Pancreas (tissue), 10 donors: ENCODE measurements at regions not wholly inside any gene's neighbourhood (a gene's known extent, or its start where the extent isn't known, plus 50 kb on each side); places are given as distances from the start of the nearest gene placed in this dataset.
"Not testable (repeated sequence)": the region's sequence is repeated elsewhere in the genome, so short reads cannot be mapped to it uniquely, and the experiment has no call there.

ENCODE experiments used
- ATAC-seq, 4 donors: fragments of 200-7000 bp; cut with Tn5 transposase; one replicate each; pipeline versions ENCODE4 v1.8.0 to v1.9.1; 2020; ENCODE audit warnings: mild to moderate bottlenecking in 4 of 4, moderate library complexity in 4 of 4
- DNase-seq, 6 donors: peaks; one replicate each; pipeline ENCODE4 v3.0.0-alpha.2; 2020
- FAIRE-seq: peaks from 2 replicates; lab custom pipeline; 2012; peaks lifted over from hg19 to GRCh38; lab: Jason Lieb, UNC
- H3K27ac ChIP-seq, 4 donors: fragments of 200-600 bp; sonication (generic); 1 replicate in 3 of 4; 2 replicates in 1 of 4; pipeline versions ENCODE4 v1.5.0 to v1.8.0; 2020
- H3K27me3 ChIP-seq, 4 donors: fragments of 200-600 bp; one replicate each; pipeline ENCODE4 v1.8.0; 2021
- H3K36me3 ChIP-seq, 3 donors: fragments of 200-600 bp; sonication (generic) in 1 of 3; one replicate each; pipeline versions ENCODE4 v1.5.0 to v1.8.0; 2020 to 2021
- H3K4me1 ChIP-seq, 3 donors: fragments of 200-600 bp; one replicate each; pipeline ENCODE4 v1.8.0; 2021
- H3K4me3 ChIP-seq, 4 donors: fragments of 200-600 bp; sonication (generic) in 2 of 4; one replicate each; pipeline versions ENCODE4 v1.5.0 to v1.8.0; 2020 to 2021
- H3K9me3 ChIP-seq, 4 donors: fragments of 200-600 bp; one replicate each; pipeline ENCODE4 v1.8.0; 2021
- WGBS, 2 donors: extraction: QIAGEN DNeasy Blood & Tissue Kit; methylation state at CpG; one replicate each; pipeline ENCODE4 v1.1.7; 2013; 5-methylcytosine and 5-hydroxymethylcytosine counted together
- intact Hi-C, 3 donors: fragments of 100-400 bp; cut with DNase I; formaldehyde crosslinking; loops; one replicate each; pipeline versions ENCODE4 v1.11.1 to v1.14.2; 2022
- TF ChIP-seq, protein P1 (sequence below), 4 donors: fragments of 200-600 bp; sonication (generic) in 3 of 4; IDR thresholded peaks; one replicate each; pipeline versions ENCODE4 v1.5.0 to v1.8.0; 2021; ENCODE audit warnings: antibody characterized with exemption in 4 of 4
- donor health status: healthy with polysubstance abuse.
- donor health status: DM: no; HTN: no; CAD: no; lungs with moderate emphysema.
- donor health status: DM: no; HTN: no; CAD: no.
- donor health status: control.
- donor health status: control.
- donor health status: Bipolar disorder and iron deficiency.
- donor health status: DM: yes; HTN: yes; CAD: no.
- donor health status: DM: no; HTN: no; CAD: no.
- donor health status: DM: no; HTN: no; CAD: no.
- donor health status: DM: yes; HTN: yes; CAD: no.

- TF ChIP-seq, protein P1, sequence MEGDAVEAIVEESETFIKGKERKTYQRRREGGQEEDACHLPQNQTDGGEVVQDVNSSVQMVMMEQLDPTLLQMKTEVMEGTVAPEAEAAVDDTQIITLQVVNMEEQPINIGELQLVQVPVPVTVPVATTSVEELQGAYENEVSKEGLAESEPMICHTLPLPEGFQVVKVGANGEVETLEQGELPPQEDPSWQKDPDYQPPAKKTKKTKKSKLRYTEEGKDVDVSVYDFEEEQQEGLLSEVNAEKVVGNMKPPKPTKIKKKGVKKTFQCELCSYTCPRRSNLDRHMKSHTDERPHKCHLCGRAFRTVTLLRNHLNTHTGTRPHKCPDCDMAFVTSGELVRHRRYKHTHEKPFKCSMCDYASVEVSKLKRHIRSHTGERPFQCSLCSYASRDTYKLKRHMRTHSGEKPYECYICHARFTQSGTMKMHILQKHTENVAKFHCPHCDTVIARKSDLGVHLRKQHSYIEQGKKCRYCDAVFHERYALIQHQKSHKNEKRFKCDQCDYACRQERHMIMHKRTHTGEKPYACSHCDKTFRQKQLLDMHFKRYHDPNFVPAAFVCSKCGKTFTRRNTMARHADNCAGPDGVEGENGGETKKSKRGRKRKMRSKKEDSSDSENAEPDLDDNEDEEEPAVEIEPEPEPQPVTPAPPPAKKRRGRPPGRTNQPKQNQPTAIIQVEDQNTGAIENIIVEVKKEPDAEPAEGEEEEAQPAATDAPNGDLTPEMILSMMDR (IDR thresholded peaks at IDR 0.05), result no peak
- H3K36me3 ChIP-seq, result no peaks in the 10 kb centered on the region
- no peaks in the 10 kb centered on the region for H3K9me3 ChIP-seq
- H3K4me1 ChIP-seq, result no peaks in the 10 kb centered on the region
- ATAC-seq (no peak), FAIRE-seq (no peak), DNase-seq (no peak)
- no peak overlapping the region for H3K27ac ChIP-seq
- H3K4me3 ChIP-seq, result no peak overlapping the region
- WGBS, 2 donors, result 75 to 84% methylated on average over 5 of the region's 5 CpGs
- intact Hi-C loops, result no loop called here
- no peaks in the 10 kb centered on the region for H3K27me3 ChIP-seq
These were observed 80.1 kb upstream of the PDZD8 start for GRCh38 chr10:117455346-117455745.

DNA sequence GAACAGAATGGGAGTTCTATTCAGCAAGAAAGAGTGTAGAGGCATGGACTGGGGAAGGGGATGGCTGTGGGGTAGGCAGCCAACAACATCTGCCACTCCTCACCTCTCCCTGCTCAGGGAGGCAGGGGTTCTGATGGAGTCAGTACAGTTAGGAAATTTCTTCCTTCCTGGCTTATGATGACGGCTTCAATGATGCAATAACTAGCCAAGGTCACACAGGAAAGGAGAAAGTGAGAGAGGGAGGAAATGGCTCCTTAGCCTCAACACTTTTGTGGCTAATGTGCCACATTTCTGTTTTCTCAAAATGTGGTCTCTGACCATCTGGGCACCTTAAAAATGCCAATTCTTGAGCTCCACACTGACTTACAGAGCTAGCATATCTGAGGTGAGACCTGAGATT is 79.3 kb upstream of the PDZD8 start:
- TF ChIP-seq, protein P1 (IDR thresholded peaks at IDR 0.05), result no peak
- Histone ChIP-seq H3K4me3 (no peak overlapping the region), H3K27ac (no peak overlapping the region), H3K36me3 (no peaks in the 10 kb centered on the region), H3K27me3 (no peaks in the 10 kb centered on the region), H3K9me3 (no peaks in the 10 kb centered on the region), H3K4me1 (no peaks in the 10 kb centered on the region)
- DNase-seq, result no peak
- FAIRE-seq, result no peak
- no peak for ATAC-seq
- WGBS, 2 donors, result 48 to 64% methylated on average over 1 of the region's 1 CpG
- intact Hi-C loops, result no loop called here

DNA sequence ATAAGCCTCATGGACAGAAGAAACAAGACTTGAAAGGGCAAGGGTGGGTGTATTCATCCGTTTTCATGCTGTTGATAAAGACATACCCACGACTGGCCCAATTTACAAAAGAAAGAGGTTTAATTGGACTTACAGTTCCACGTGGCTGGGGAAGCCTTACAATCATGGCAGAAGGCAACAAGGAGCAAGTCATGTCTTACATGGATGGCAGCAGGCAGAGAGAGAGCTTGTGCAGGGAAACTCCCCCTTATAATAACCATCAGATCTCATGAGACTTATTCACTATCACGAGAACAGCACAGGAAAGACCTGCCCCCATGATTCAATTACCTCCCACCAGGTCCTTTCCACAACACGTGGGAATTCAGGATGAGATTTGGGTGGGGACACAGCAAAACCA is 78.2 kb upstream of the PDZD8 start:
- H3K4me3 ChIP-seq, FAIRE-seq, H3K36me3 ChIP-seq, intact Hi-C loops, H3K27me3 ChIP-seq, DNase-seq, ATAC-seq, H3K27ac ChIP-seq, H3K9me3 ChIP-seq, H3K4me1 ChIP-seq: not testable (repeated sequence)
- WGBS, 2 donors, result 61 to 79% methylated on average over 5 of the region's 5 CpGs

GRCh38 chr10:117450940-117451339 is 75.7 kb upstream of the PDZD8 start:
- Histone ChIP-seq H3K4me1 (no peaks in the 10 kb centered on the region), H3K36me3 (no peaks in the 10 kb centered on the region), H3K4me3 (no peak overlapping the region), H3K27me3 (no peaks in the 10 kb centered on the region), H3K9me3 (no peaks in the 10 kb centered on the region), H3K27ac (no peak overlapping the region)
- intact Hi-C loops, result no loop called here
- FAIRE-seq (no peak), ATAC-seq (no peak), DNase-seq (no peak)
- 79 to 81% methylated on average over 2 of the region's 2 CpGs for WGBS, 2 donors
- TF ChIP-seq, protein P1 (IDR thresholded peaks at IDR 0.05), result no peak

DNA sequence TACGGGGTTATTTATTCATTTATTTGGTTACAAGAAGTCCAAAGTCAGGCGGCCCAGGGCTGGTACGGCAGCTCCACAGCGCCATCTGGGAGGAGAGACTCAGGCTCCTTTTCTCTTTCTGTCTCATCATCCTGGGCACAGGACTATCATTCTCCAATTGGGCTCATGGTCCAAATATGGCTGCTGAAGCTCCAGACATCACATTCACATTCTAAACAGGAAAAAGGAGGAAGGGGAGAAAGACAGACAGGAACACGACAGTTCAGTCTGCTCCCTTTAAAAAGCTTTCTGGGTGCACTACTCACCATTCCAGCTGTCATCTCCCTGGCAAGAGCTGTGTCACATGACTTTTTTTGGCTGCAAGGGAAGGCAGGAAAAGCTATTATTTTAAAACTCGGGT is 74.4 kb upstream of the PDZD8 start:
- Histone ChIP-seq H3K9me3 (no peaks in the 10 kb centered on the region), H3K27me3 (no peaks in the 10 kb centered on the region), H3K27ac (no peak overlapping the region), H3K4me3 (no peak overlapping the region), H3K4me1 (no peaks in the 10 kb centered on the region), H3K36me3 (no peaks in the 10 kb centered on the region)
- WGBS, 2 donors, result 41 to 47% methylated on average over 6 of the region's 6 CpGs
- intact Hi-C loops, result loop anchor here in 1 of 3 donors (10.0 kb wide), 1 partner anchor 225 kb away; no protein-coding TSS in a partner anchor
- TF ChIP-seq, protein P1 (IDR thresholded peaks at IDR 0.05), result no peak
- no peak for FAIRE-seq
- DNase-seq, result no peak
- peak in 1 of 4 donors; percentile 30 for ATAC-seq
